Kidney epithelial cell (primary cell): ENCODE measurements at regions not wholly inside any gene's neighbourhood (a gene's known extent, or its start where the extent isn't known, plus 50 kb on each side); places are given as distances from the start of the nearest gene placed in this dataset.

ENCODE experiments used
- DNase-seq: peaks from one replicate; pipeline ENCODE4 v3.0.0-alpha.2; 2010; ENCODE audit warnings: low read depth
- H3K27me3 ChIP-seq: 2 replicates; pipeline ENCODE4 v1.6.0; 2011; ENCODE audit warnings: low read length; ENCODE audit not compliant: control insufficient read depth, insufficient read depth
- H3K36me3 ChIP-seq: 2 replicates; pipeline ENCODE4 v1.5.1; 2011; ENCODE audit warnings: low read length; ENCODE audit not compliant: control insufficient read depth, insufficient read depth
- H3K4me3 ChIP-seq: 2 replicates; pipeline ENCODE4 v1.5.1; 2011; ENCODE audit warnings: low read depth, mild to moderate bottlenecking, control low read depth, low read length
- TF ChIP-seq, protein P1 (sequence below): IDR thresholded peaks from 2 replicates; pipeline ENCODE4 v1.5.1; 2011; ENCODE audit warnings: mild to moderate bottlenecking, moderate library complexity, low read length, control low read depth, inconsistent platforms; ENCODE audit not compliant: insufficient read depth, poor library complexity, severe bottlenecking

DNA sequence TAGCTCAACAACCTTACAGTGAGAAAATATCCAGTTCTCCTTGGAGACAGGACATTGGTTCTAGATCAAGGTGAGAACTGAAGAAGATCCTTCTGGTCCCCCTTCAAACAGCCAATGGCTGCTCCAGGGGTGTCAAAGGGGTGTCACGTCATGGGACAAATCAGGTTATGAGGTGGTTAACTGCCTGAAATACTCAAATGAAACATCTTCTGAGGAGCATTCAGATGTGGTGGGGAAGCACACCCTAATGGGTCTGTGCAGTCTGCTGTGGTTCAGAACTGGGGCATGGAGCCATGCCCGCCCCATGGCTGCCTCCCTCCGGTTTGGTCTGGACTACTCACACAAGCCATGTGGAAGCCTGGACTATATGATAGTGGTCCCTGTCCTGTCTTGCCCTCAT lies 52.4 kb upstream of the PARP11 start:
- H3K27me3 ChIP-seq = peaks cover 8% of the 10 kb centered on the region
- no peak overlapping the region for H3K4me3 ChIP-seq
- DNase-seq = no peak
- TF ChIP-seq, protein P1, sequence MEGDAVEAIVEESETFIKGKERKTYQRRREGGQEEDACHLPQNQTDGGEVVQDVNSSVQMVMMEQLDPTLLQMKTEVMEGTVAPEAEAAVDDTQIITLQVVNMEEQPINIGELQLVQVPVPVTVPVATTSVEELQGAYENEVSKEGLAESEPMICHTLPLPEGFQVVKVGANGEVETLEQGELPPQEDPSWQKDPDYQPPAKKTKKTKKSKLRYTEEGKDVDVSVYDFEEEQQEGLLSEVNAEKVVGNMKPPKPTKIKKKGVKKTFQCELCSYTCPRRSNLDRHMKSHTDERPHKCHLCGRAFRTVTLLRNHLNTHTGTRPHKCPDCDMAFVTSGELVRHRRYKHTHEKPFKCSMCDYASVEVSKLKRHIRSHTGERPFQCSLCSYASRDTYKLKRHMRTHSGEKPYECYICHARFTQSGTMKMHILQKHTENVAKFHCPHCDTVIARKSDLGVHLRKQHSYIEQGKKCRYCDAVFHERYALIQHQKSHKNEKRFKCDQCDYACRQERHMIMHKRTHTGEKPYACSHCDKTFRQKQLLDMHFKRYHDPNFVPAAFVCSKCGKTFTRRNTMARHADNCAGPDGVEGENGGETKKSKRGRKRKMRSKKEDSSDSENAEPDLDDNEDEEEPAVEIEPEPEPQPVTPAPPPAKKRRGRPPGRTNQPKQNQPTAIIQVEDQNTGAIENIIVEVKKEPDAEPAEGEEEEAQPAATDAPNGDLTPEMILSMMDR = no peak
- no peaks in the 10 kb centered on the region for H3K36me3 ChIP-seq

GRCh38 chr12:3924761-3925160 lies 51.6 kb upstream of the PARP11 start:
- Histone ChIP-seq H3K4me3 (no peak overlapping the region), H3K27me3 (peaks cover 10% of the 10 kb centered on the region), H3K36me3 (no peaks in the 10 kb centered on the region)
- DNase-seq = no peak
- TF ChIP-seq, protein P1 = no peak

DNA sequence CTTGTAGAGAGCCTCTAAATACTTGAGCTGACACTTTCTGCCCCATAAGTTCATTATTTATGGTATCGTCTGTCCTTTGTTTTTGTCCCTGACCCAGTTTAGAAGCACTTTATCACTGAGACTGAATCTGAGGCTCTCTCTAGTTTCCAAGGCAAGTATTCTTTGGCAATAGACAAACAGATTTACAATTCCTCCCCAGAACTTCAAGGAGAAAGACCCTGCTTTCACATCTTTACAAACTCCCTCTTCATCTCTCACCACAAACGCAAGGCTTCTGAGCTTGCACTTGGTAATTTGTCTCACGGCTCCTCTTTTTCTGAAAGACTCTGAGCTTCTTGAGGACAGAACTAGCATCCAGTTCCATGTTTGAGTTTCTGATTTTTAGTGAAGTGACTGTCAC lies 49.8 kb upstream of the PARP11 start:
- no peak for DNase-seq

More for the DNA sequence above, 49.8 kb upstream of the PARP11 start:
- TF ChIP-seq, protein P1 = no peak
- Histone ChIP-seq H3K4me3 (no peak overlapping the region), H3K27me3 (peaks cover 11% of the 10 kb centered on the region), H3K36me3 (no peaks in the 10 kb centered on the region)
